Body of pancreas (tissue), 4 donors: ENCODE measurements at regions not wholly inside any gene's neighbourhood (a gene's known extent, or its start where the extent isn't known, plus 50 kb on each side); places are given as distances from the start of the nearest gene placed in this dataset.

Experiments
- POLR2A ChIP-seq, 3 donors: fragments of 450-650 bp; IDR thresholded peaks; one replicate each; pipeline ENCODE4 v1.6.1; 2016; ENCODE audit warnings: antibody characterized with exemption in 3 of 3, mild to moderate bottlenecking in 2 of 3
- TF ChIP-seq, protein P1 (sequence below), 7 experiments: fragments of 450-650 bp in 4 of 7; fragments of 200-600 bp in 3 of 7; sonication (generic) in 3 of 7; IDR thresholded peaks; one replicate each; pipeline ENCODE4 v1.5.1; 2016 to 2019; ENCODE audit warnings: antibody characterized with exemption in 7 of 7

DNA sequence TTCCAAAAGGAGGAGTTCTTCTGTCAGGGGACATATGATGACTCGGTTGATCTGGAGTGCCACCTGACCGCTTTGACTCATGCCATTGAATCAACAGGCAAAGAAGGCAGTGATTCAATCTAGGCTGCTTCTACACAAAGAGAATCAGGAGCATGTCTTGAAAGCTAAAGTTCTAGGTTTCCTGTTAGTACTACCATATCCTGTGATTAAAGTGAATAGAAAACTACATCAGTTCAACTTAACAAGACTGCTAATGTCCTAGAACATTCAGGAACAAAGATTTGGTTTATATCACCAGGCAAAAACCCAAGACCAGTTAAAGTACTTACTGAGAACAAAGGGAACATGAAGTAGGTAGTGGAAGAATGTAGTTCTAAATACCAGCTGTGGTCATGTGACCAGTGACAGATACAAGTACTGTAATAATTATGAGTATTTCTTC, 216.8 kb upstream of the SGK1 start:
- TF ChIP-seq, protein P1, sequence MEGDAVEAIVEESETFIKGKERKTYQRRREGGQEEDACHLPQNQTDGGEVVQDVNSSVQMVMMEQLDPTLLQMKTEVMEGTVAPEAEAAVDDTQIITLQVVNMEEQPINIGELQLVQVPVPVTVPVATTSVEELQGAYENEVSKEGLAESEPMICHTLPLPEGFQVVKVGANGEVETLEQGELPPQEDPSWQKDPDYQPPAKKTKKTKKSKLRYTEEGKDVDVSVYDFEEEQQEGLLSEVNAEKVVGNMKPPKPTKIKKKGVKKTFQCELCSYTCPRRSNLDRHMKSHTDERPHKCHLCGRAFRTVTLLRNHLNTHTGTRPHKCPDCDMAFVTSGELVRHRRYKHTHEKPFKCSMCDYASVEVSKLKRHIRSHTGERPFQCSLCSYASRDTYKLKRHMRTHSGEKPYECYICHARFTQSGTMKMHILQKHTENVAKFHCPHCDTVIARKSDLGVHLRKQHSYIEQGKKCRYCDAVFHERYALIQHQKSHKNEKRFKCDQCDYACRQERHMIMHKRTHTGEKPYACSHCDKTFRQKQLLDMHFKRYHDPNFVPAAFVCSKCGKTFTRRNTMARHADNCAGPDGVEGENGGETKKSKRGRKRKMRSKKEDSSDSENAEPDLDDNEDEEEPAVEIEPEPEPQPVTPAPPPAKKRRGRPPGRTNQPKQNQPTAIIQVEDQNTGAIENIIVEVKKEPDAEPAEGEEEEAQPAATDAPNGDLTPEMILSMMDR (IDR thresholded peaks at IDR 0.05), result no peak
- no peak for TF ChIP-seq POLR2A (IDR thresholded peaks at IDR 0.05)
